GM12874 (cell line): ENCODE measurements at regions not wholly inside any gene's neighbourhood (a gene's known extent, or its start where the extent isn't known, plus 50 kb on each side); places are given as distances from the start of the nearest gene placed in this dataset.

ENCODE experiments used
- TF ChIP-seq, protein P1 (sequence below): IDR thresholded peaks from 2 replicates; pipeline ENCODE4 v1.5.1; 2011; ENCODE audit warnings: low read depth, mild to moderate bottlenecking, control low read depth, low read length, moderate library complexity; ENCODE audit not compliant: insufficient read depth

DNA sequence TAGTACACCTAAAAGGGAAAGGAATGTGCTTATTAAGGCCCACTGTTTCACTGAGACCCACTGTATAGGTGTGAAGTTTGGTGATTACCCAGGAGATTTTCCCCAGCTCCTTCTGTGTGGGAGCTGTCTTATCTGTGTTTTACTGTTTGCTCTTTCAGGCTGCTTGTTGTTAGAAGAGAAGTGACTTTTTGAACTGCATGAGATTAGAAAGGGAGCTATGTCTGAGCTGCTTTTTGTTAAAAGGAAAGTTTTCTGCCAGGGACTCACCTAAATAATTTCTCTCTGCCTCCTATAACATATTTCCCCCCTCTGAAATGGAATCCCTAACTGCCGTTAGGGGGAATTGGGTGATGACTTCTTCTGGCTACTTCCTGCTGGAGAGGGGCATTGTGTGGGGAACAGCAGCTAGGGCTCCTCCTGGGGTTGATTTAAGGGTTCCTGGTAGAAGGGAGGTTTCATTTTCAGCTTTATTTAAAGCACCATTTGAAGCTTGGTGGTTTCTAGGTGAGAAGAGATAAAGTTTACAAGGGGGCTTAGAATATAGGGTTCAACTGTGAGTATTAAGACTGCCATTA lies 77.1 kb upstream of the ATP11B start:
- TF ChIP-seq, protein P1, sequence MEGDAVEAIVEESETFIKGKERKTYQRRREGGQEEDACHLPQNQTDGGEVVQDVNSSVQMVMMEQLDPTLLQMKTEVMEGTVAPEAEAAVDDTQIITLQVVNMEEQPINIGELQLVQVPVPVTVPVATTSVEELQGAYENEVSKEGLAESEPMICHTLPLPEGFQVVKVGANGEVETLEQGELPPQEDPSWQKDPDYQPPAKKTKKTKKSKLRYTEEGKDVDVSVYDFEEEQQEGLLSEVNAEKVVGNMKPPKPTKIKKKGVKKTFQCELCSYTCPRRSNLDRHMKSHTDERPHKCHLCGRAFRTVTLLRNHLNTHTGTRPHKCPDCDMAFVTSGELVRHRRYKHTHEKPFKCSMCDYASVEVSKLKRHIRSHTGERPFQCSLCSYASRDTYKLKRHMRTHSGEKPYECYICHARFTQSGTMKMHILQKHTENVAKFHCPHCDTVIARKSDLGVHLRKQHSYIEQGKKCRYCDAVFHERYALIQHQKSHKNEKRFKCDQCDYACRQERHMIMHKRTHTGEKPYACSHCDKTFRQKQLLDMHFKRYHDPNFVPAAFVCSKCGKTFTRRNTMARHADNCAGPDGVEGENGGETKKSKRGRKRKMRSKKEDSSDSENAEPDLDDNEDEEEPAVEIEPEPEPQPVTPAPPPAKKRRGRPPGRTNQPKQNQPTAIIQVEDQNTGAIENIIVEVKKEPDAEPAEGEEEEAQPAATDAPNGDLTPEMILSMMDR = no peak

DNA sequence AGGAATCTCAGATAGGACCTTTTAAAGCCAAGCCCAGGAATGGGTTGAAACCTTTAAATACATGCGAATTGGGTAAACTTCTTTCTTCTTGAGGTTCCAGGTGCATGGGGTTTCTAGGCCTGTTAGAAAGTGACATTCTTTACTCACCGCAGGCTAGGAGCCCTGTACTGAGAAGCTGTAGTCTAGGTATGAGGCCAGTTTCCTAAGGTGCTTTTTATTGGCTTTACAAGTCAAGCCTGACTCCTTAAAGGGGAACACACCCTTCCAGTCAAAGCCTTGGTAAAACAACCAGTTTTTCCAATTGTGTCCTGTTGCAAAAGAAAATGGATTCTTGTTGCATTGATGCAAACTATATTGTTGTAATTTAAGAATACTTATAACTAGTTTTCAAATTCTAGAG lies 76.1 kb upstream of the ATP11B start:
- TF ChIP-seq, protein P1 = no peak

DNA sequence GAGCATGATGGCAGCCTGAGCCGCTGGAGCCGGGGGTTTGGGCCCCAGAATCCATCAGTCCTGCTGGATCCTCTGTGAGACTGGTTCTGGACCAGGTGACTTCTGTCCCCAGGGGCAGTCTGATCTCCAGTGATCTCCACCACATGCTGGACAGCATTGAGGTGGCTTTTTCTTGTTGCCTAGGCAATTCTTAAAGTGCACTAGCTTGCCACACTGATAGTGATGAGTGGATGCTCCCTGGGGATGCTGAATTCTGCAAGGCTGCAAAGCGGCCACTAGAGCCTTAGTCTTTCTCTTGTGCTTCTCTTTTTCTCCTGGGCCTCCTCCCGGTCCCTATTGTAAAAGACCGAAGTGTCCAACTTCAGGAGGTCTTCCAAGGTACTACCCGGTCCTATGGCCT lies 70.4 kb upstream of the ATP11B start:
- TF ChIP-seq, protein P1 = no peak

DNA sequence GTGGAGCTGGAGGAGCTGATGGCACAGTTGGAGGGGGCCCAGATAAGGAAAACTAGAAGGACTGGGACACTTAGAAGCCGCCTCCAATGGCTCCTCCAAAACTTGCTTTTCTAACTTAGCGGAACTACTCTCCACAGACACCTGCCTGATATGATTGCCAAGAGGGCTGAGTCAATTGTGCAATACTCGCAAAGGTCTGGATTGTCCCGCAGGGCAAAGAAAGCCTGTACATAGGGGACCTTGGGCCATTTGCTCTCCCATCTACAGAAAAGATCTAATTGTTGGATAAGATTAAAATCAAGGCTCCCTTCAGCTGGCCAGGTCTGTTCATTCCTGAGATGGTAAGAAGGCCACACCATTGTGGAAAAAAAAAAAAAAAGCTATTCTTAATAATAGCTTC lies 69.7 kb upstream of the ATP11B start:
- TF ChIP-seq, protein P1 = no peak

DNA sequence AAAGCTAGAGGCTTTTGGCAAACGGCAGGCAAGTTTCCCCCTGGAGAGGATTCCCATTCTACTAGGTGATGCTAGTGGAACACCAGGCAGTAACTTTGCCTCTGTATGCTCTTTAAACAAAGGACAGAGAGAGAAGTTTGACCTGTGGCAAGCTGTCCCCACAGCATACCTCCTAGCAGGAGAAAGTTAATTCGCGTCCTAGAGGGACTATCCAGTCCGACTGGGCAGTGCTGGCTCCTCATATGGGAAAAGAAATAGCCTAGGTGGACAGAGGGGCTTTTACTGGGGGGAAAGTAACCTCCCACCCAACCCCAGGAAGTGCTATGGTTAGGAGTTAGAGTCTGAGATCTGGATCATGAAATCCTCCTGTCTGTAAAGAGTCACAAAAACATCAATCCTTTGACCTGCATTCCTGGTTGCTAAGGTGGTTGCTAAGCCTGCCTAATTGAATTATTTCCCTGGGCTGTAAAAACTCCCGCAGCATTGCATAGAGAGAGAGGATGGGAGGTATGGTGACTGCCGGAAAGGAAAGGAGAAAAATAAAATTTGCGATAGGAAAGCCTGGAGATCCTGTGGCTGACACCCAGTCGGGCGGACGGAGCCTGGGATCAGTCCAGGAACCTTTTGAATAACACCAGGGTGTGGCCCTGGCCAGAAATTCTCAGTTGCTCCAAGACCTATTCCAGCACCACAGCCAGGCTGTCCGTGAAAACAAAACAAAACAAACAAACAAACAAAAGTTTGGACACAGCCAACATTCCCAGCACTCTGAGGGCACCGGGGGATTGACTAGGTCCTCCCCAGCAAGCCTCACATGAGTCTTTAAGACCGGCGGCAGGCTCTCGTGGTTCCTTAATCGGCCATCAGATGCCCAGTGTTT lies 67.7 kb upstream of the ATP11B start:
- TF ChIP-seq, protein P1 = no peak

DNA sequence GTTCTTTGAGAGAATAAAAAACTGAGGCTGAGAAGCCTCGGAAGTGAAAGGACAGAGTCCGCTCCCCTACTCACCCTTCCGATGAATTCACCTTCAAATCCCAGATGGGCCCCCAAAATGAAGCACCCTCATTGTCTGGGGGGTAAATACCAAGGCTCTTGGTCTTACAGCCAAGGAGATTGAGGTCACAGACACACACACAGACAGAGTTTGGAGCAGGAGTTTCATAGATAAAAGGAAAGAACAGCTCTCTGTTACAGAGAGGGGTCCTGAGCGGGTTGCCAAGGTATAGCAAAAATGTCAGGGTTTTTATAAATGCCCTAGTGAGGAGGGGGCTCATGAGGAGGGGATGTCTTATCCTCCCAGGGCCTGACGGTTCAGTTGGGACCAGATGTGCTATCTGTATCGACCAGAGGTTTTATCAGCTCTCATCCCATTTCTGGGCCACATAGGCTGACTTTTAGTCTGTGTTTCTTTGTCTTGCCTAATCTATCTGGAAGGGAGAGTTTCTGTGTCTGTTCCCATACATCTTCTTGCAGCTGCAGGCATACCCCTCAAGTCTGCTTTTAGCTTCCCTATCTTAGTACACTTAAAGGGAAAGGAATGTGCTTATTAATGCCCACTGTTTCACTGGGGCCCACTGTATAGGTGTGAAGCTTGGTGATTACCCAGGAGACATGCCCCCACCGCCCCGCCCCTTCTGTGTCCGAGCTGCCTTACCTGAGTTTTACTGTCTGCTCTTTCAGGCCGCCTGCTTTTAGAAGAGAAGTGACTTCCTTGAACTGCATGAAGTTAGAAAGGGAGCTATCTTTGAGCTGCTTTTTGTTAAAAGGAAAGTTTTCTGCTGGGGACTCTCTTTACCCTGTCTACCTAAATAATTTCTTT lies 66.8 kb upstream of the ATP11B start:
- TF ChIP-seq, protein P1 = no peak

DNA sequence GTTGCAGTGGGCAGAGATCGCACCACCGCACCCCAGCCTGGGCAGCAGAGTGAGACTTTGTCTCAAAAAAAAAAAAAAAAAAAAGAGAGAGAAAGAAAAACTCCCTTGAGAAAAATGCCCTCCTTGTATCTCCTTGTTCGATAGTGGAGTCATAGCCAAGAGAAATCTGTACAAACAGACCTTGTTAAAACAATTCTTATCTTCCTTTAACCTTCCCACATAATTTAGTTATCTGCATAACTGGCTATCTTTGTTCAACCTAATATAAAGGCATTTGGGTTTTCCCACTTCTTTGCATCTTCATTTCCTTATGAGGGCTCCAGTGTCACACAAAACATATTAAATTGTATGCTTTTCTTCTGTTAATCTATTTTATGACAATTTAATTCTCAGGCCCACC lies 65.1 kb upstream of the ATP11B start:
- TF ChIP-seq, protein P1 = no peak
